Epithelial cell of esophagus (primary cell): ENCODE measurements at regions not wholly inside any gene's neighbourhood (a gene's known extent, or its start where the extent isn't known, plus 50 kb on each side); places are given as distances from the start of the nearest gene placed in this dataset.

ENCODE experiments used
- DNase-seq: peaks from one replicate; pipeline ENCODE4 v3.0.0; 2010; ENCODE audit warnings: low read depth
- H3K4me3 ChIP-seq: 2 replicates; pipeline ENCODE4 v1.5.1; 2011; ENCODE audit warnings: mild to moderate bottlenecking, low read length, control low read depth
- CTCF ChIP-seq: IDR thresholded peaks from 2 replicates; pipeline ENCODE4 v1.5.1; 2011; ENCODE audit warnings: low read depth, mild to moderate bottlenecking, low read length, control low read depth, inconsistent platforms; ENCODE audit not compliant: insufficient read depth; ENCODE audit errors: missing control alignments

- no peak for TF ChIP-seq CTCF
Observed at GRCh38 chr20:56851552-56851951, 222.4 kb downstream of the TFAP2C start.

GRCh38 chr20:56855708-56856107 is 226.6 kb downstream of the TFAP2C start:
- TF ChIP-seq CTCF = no peak
- DNase-seq = no peak

More at GRCh38 chr20:56851552-56851951, 222.4 kb downstream of the TFAP2C start:
- no peak for DNase-seq
- H3K4me3 ChIP-seq = no peak overlapping the region

GRCh38 chr20:56857950-56858349 is 228.8 kb downstream of the TFAP2C start:
- no peak overlapping the region for H3K4me3 ChIP-seq
- DNase-seq = no peak
- TF ChIP-seq CTCF = no peak

More at GRCh38 chr20:56855708-56856107, 226.6 kb downstream of the TFAP2C start:
- H3K4me3 ChIP-seq = no peak overlapping the region

- no peak for DNase-seq
- H3K4me3 ChIP-seq = no peak overlapping the region
- TF ChIP-seq CTCF = no peak
Observed at GRCh38 chr20:56859039-56859800, 230.1 kb downstream of the TFAP2C start.

- H3K4me3 ChIP-seq = no peak overlapping the region
- no peak for TF ChIP-seq CTCF
Observed at GRCh38 chr20:56859801-56860261, 230.7 kb downstream of the TFAP2C start.

GRCh38 chr20:56860413-56860812 is 231.3 kb downstream of the TFAP2C start:
- no peak for TF ChIP-seq CTCF
- DNase-seq = no peak
- no peak overlapping the region for H3K4me3 ChIP-seq

More at GRCh38 chr20:56859801-56860261, 230.7 kb downstream of the TFAP2C start:
- DNase-seq = no peak

GRCh38 chr20:56861590-56861989 is 232.5 kb downstream of the TFAP2C start:
- no peak for DNase-seq
- TF ChIP-seq CTCF = no peak
- H3K4me3 ChIP-seq = no peak overlapping the region
